Heart right ventricle (tissue), 16 donors: ENCODE measurements at regions not wholly inside any gene's neighbourhood (a gene's known extent, or its start where the extent isn't known, plus 50 kb on each side); places are given as distances from the start of the nearest gene placed in this dataset.
A peak's percentile ranks its signal among the peaks of the same experiment; 100 is the strongest.

Experiments
- ATAC-seq, 8 donors: fragments of 200-7000 bp; cut with Tn5 transposase; one replicate each; pipeline ENCODE4 v1.9.1; 2020; ENCODE audit warnings: mild to moderate bottlenecking in 8 of 8, moderate library complexity in 8 of 8, moderate number of reproducible peaks in 1 of 8
- DNase-seq, 2 donors: peaks; one replicate each; pipeline ENCODE4 v3.0.0-alpha.2; 2020
- H3K27ac ChIP-seq, 10 donors: fragments of 200-600 bp; sonication (generic) in 2 of 10; one replicate each; pipeline versions ENCODE4 v1.5.0 to v1.8.0; 2020 to 2022; ENCODE audit warnings: mild to moderate bottlenecking in 3 of 10
- H3K27me3 ChIP-seq, 7 donors: fragments of 200-600 bp; one replicate each; pipeline ENCODE4 v1.8.0; 2021 to 2022; ENCODE audit warnings: mild to moderate bottlenecking in 2 of 7
- H3K36me3 ChIP-seq, 9 donors: fragments of 200-600 bp; sonication (generic) in 1 of 9; one replicate each; pipeline versions ENCODE4 v1.5.0 to v1.8.0; 2020 to 2022; ENCODE audit warnings: mild to moderate bottlenecking in 2 of 9
- H3K4me1 ChIP-seq, 9 donors: fragments of 200-600 bp; sonication (generic) in 1 of 9; one replicate each; pipeline versions ENCODE4 v1.5.0 to v1.8.0; 2020 to 2022; ENCODE audit warnings: mild to moderate bottlenecking in 4 of 9
- H3K4me3 ChIP-seq, 10 donors: fragments of 200-600 bp; sonication (generic) in 2 of 10; one replicate each; pipeline versions ENCODE4 v1.5.0 to v1.8.0; 2020 to 2022; ENCODE audit warnings: mild to moderate bottlenecking in 7 of 10, moderate library complexity in 2 of 10
- H3K9me3 ChIP-seq, 11 donors: fragments of 200-600 bp in 10 of 11; sonication (generic) in 2 of 11; one replicate each; pipeline versions ENCODE4 v1.5.0 to v1.8.0; 2013 to 2022; ENCODE audit warnings: mild to moderate bottlenecking in 2 of 11, control low read depth in 1 of 11, moderate library complexity in 1 of 11
- CTCF ChIP-seq, 9 donors: fragments of 200-600 bp; sonication (generic) in 2 of 9; IDR thresholded peaks; one replicate each; pipeline versions ENCODE4 v1.5.0 to v1.8.0; 2021 to 2022; ENCODE audit warnings: antibody characterized with exemption in 9 of 9, mild to moderate bottlenecking in 5 of 9, moderate library complexity in 1 of 9
- WGBS, 2 donors: extraction: QIAGEN DNeasy Blood & Tissue Kit; methylation state at CpG; one replicate each; pipeline ENCODE4 v1.1.7; 2013; ENCODE audit warnings: inconsistent platforms in 1 of 2; 5-methylcytosine and 5-hydroxymethylcytosine counted together
- intact Hi-C, 10 donors: fragments of 100-400 bp; cut with DNase I; formaldehyde crosslinking; loops; one replicate each; pipeline versions ENCODE4 v1.11.1 to v1.14.2; 2022
- donor health status: Arrhythmogenic right ventricular cardiomyopathy.
- donor health status: ischemic (EF 13 %, LVEDD 7.1; RV severe dilation, severe dysfunction).
- donor health status: healthy with polysubstance abuse.
- donor health status: DM: no; HTN: yes; CAD: no.
- donor health status: DM: no; HTN: no; CAD: no.
- donor health status: ischemic (EF 25% LVEDD 6.9; RV normal size, moderate dysfunction).
- donor health status: ischemic (EF 25% LVEDD 5.7; RV mildly dilated, moderate dysfunction).
- donor health status: healthy.
- donor health status: DM: yes; HTN: yes; CAD: no.
- donor health status: Ischemic cardiomyopathy.
- donor health status: ischemic (EF 35%, LVEDD 5.7; RV mildly dilated, moderate dysfunction).
- donor health status: nonischemic (EF 11% LVEDD 7.7; RV severe dilation, severe dysfunction).
- donor health status: DM: yes; HTN: yes; CAD: no.
- donor health status: PGD.
- donor health status: ischemic (EF 29% LVEDD 5.4; RV normal size, mild dysfunction).
- donor health status: nonischemic (EF 23%, LVEDD 6.1; RV moderate dilation, normal function).

- H3K36me3 ChIP-seq = no peaks in the 10 kb centered on the region
- H3K4me3 ChIP-seq = no peak overlapping the region
- ATAC-seq (no peak), DNase-seq (no peak)
- intact Hi-C loops = no loop called here
- TF ChIP-seq CTCF (IDR thresholded peaks at IDR 0.05) = no peak
- no peaks in the 10 kb centered on the region for H3K27me3 ChIP-seq
- no peak overlapping the region for H3K27ac ChIP-seq
- H3K9me3 ChIP-seq = no peaks in the 10 kb centered on the region
- H3K4me1 ChIP-seq = peaks cover 0 to 19% (median 0%) of the 10 kb centered on the region in 9 donors
- 80 to 83% methylated on average over 2 of the region's 2 CpGs for WGBS, 2 donors
These were observed 257.1 kb downstream of the ADAMTS20 start for GRCh38 chr12:43294916-43295315.

DNA sequence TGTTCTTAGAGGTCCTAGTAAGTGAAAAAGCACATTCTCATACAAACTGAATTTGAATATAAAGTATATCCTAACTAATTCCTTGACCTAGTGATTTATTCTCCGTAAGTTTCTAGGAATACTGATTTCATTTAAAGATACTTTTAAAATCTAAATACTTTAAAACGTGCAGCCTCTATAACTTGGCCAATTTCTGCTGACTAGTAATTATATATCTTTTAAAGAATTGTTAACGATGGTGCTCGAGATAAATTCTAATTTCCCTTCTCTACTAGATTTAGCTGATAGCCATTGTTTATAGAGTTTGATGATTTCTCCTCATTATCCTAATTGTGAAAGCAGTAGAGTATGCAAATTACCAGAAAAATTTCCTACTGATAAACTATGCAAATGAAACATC, 257.9 kb downstream of the ADAMTS20 start:
- H3K36me3 ChIP-seq = no peaks in the 10 kb centered on the region
- DNase-seq = no peak
- intact Hi-C loops = no loop called here
- H3K9me3 ChIP-seq = no peaks in the 10 kb centered on the region
- 74 to 79% methylated on average over 4 of the region's 4 CpGs for WGBS, 2 donors
- no peak for ATAC-seq
- H3K27me3 ChIP-seq = no peaks in the 10 kb centered on the region
- H3K27ac ChIP-seq = no peak overlapping the region
- H3K4me3 ChIP-seq = no peak overlapping the region
- TF ChIP-seq CTCF (IDR thresholded peaks at IDR 0.05) = no peak
- H3K4me1 ChIP-seq = peaks cover 0 to 27% (median 0%) of the 10 kb centered on the region in 9 donors

- no peak overlapping the region for H3K4me3 ChIP-seq
- no peaks in the 10 kb centered on the region for H3K36me3 ChIP-seq
- DNase-seq = no peak
- intact Hi-C loops = no loop called here
- peaks cover 0 to 29% (median 0%) of the 10 kb centered on the region in 9 donors for H3K4me1 ChIP-seq
- H3K9me3 ChIP-seq = no peaks in the 10 kb centered on the region
- no peaks in the 10 kb centered on the region for H3K27me3 ChIP-seq
- 52 to 60% methylated on average over 3 of the region's 3 CpGs for WGBS, 2 donors
- H3K27ac ChIP-seq = no peak overlapping the region
- no peak for TF ChIP-seq CTCF (IDR thresholded peaks at IDR 0.05)
- peak in 1 of 8 donors; percentile 74 for ATAC-seq
These were observed 258.6 kb downstream of the ADAMTS20 start for GRCh38 chr12:43293396-43293795.

DNA sequence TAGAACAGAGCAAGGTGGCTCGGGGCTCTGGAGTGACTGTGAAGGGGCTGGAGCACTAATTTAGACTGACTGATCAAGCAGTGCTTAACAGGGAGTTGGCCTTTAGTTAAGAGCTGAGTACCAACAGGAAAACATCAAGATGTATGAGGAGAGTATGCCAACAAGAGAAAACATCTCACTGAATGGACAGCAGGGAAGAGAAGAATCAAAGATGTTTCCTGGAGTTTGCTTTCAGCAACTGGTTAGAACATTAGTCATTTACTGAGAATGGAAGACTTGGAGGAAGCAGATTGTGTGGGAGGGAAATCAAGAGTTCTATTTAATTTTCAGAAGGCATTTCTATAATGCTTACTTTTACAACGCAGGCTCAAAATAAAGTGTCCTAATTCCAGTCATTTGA, 259.3 kb downstream of the ADAMTS20 start:
- no peak for TF ChIP-seq CTCF (IDR thresholded peaks at IDR 0.05)
- Histone ChIP-seq H3K4me1 (peaks cover 0 to 29% (median 0%) of the 10 kb centered on the region in 9 donors), H3K4me3 (no peak overlapping the region), H3K27ac (no peak overlapping the region), H3K27me3 (no peaks in the 10 kb centered on the region), H3K9me3 (no peaks in the 10 kb centered on the region), H3K36me3 (no peaks in the 10 kb centered on the region)
- ATAC-seq = peak in 2 of 8 donors; percentile 53 to 58
- intact Hi-C loops = no loop called here
- WGBS, 2 donors = 49 to 65% methylated on average over 2 of the region's 2 CpGs
- DNase-seq = no peak
